DND-41 (cell line): ENCODE measurements at regions not wholly inside any gene's neighbourhood (a gene's known extent, or its start where the extent isn't known, plus 50 kb on each side); places are given as distances from the start of the nearest gene placed in this dataset.

Experiments
- ATAC-seq: fragments of 200-7000 bp; cut with Tn5 transposase; 3 replicates; pipeline ENCODE4 v1.9.1; 2021; ENCODE audit warnings: low read depth; ENCODE audit not compliant: insufficient read depth
- DNase-seq: peaks from one replicate; pipeline ENCODE4 v3.0.0-alpha.2; 2020
- H2AFZ ChIP-seq: 2 replicates; pipeline ENCODE4 v1.6.0; 2012; ENCODE audit warnings: low read depth, low read length
- H3K27ac ChIP-seq: 2 replicates; pipeline ENCODE4 v1.5.1; 2012; ENCODE audit warnings: low read length, inconsistent platforms
- H3K27me3 ChIP-seq: fragments of 200-600 bp; sonication (generic); 2 replicates; pipeline ENCODE4 v1.6.0; 2012; ENCODE audit warnings: low read length, mild to moderate bottlenecking, inconsistent platforms; ENCODE audit not compliant: insufficient read depth, poor library complexity
- H3K36me3 ChIP-seq: 2 replicates; pipeline ENCODE4 v1.5.1; 2012; ENCODE audit warnings: low read length, inconsistent platforms; ENCODE audit not compliant: insufficient read depth
- H3K4me1 ChIP-seq: 2 replicates; pipeline ENCODE4 v1.5.1; 2012; ENCODE audit warnings: mild to moderate bottlenecking, low read length; ENCODE audit not compliant: insufficient read depth
- H3K4me2 ChIP-seq: 2 replicates; pipeline ENCODE4 v1.6.0; 2012; ENCODE audit warnings: mild to moderate bottlenecking, moderate library complexity, low read length, inconsistent platforms; ENCODE audit not compliant: insufficient read depth
- H3K4me3 ChIP-seq, 2 experiments: fragments of 200-600 bp in 1 of 2; shearing (Covaris generic) in 1 of 2; 2 replicates each; pipeline ENCODE4 v1.5.1; 2012 to 2016; ENCODE audit warnings: inconsistent platforms in 2 of 2, low read length in 2 of 2, mild to moderate bottlenecking in 2 of 2, low read depth in 1 of 2, moderate library complexity in 1 of 2
- H3K79me2 ChIP-seq: 2 replicates; pipeline ENCODE4 v1.6.0; 2012; ENCODE audit warnings: low read length, inconsistent platforms; ENCODE audit not compliant: insufficient read depth
- H3K9ac ChIP-seq: 2 replicates; pipeline ENCODE4 v1.6.0; 2012; ENCODE audit warnings: low read depth, mild to moderate bottlenecking, inconsistent platforms, low read length, moderate library complexity
- H3K9me3 ChIP-seq: 2 replicates; pipeline ENCODE4 v1.5.1; 2012; ENCODE audit warnings: low read length, moderate library complexity, mild to moderate bottlenecking, inconsistent platforms; ENCODE audit not compliant: insufficient read depth, severe bottlenecking
- H4K20me1 ChIP-seq: 2 replicates; pipeline ENCODE4 v1.6.0; 2012; ENCODE audit warnings: low read length; ENCODE audit not compliant: insufficient read depth
- EZH2 ChIP-seq: IDR thresholded peaks from 3 replicates; pipeline ENCODE4 v1.6.1; 2012; ENCODE audit warnings: borderline replicate concordance, low read depth, mild to moderate bottlenecking, moderate library complexity, low read length, inconsistent platforms; ENCODE audit not compliant: severe bottlenecking
- TF ChIP-seq, protein P1 (sequence below): IDR thresholded peaks from 2 replicates; pipeline ENCODE4 v1.5.1; 2012; ENCODE audit warnings: borderline replicate concordance, low read length, moderate library complexity, mild to moderate bottlenecking; ENCODE audit not compliant: poor library complexity, severe bottlenecking; ENCODE audit errors: extremely low read depth

- Histone ChIP-seq H3K27ac (no peak overlapping the region), H3K9ac (no peak overlapping the region), H3K4me2 (no peak overlapping the region), H3K4me1 (no peaks in the 10 kb centered on the region), H3K27me3 (no peaks in the 10 kb centered on the region), H3K4me3 (no peak overlapping the region), H4K20me1 (no peaks in the 10 kb centered on the region), H3K9me3 (no peaks in the 10 kb centered on the region), H3K36me3 (no peaks in the 10 kb centered on the region), H3K79me2 (no peaks in the 10 kb centered on the region), H2AFZ (no peak overlapping the region)
- ATAC-seq (no peak), DNase-seq (no peak)
- TF ChIP-seq, protein P1, sequence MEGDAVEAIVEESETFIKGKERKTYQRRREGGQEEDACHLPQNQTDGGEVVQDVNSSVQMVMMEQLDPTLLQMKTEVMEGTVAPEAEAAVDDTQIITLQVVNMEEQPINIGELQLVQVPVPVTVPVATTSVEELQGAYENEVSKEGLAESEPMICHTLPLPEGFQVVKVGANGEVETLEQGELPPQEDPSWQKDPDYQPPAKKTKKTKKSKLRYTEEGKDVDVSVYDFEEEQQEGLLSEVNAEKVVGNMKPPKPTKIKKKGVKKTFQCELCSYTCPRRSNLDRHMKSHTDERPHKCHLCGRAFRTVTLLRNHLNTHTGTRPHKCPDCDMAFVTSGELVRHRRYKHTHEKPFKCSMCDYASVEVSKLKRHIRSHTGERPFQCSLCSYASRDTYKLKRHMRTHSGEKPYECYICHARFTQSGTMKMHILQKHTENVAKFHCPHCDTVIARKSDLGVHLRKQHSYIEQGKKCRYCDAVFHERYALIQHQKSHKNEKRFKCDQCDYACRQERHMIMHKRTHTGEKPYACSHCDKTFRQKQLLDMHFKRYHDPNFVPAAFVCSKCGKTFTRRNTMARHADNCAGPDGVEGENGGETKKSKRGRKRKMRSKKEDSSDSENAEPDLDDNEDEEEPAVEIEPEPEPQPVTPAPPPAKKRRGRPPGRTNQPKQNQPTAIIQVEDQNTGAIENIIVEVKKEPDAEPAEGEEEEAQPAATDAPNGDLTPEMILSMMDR, result no peak
- no peak for TF ChIP-seq EZH2
Observed at GRCh38 chr9:134522502-134522848, 119.1 kb upstream of the COL5A1 start.

- Histone ChIP-seq H3K9ac (no peak overlapping the region), H3K4me1 (no peaks in the 10 kb centered on the region), H4K20me1 (no peaks in the 10 kb centered on the region), H3K9me3 (no peaks in the 10 kb centered on the region), H3K79me2 (no peaks in the 10 kb centered on the region), H3K27ac (no peak overlapping the region), H3K27me3 (no peaks in the 10 kb centered on the region), H2AFZ (no peak overlapping the region), H3K4me3 (no peak overlapping the region), H3K36me3 (no peaks in the 10 kb centered on the region), H3K4me2 (no peak overlapping the region)
- TF ChIP-seq, protein P1, result no peak
- no peak for TF ChIP-seq EZH2
- ATAC-seq, result no peak
- no peak for DNase-seq
Observed at GRCh38 chr9:134522976-134523375, 118.6 kb upstream of the COL5A1 start.

DNA sequence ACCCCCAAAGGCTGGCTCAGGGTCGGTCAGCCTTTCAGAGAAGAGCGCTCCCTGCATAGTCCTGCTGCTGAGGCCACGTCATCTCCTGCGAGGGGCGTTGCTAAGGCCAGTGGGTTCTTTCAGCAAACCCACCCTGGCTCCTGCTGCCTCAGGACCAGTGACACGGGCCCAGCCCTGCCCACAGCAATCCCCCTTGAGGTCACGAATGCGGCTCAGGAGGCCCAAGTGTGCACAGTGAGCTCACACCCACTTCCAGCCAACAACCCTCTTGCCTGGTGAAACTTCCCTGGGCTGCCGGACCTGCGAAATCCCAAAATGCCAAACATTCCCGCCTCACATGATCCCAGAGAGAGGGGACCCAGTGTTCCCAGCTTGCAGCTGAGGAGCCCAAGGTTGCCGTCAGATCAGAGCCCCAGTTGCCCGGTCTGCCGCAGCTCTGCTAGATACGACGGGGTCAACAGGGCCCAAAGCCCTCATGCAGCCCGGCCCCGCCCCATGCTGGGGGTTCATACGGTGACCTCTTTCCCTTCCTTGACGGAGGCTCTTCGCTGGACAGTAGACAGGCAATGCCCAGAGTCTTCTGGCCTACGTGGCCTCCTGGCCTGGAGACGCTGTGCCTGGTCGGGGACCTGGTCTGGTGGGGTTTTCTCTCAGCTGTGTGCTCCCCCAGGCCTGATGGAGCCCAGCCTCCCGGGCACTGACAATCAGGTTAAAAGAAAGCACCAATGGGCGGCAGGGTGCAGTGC lies 116.4 kb upstream of the COL5A1 start:
- Histone ChIP-seq H3K79me2 (no peaks in the 10 kb centered on the region), H3K27me3 (no peaks in the 10 kb centered on the region), H3K9ac (no peak overlapping the region), H3K4me1 (no peaks in the 10 kb centered on the region), H2AFZ (no peak overlapping the region), H3K27ac (no peak overlapping the region), H3K9me3 (no peaks in the 10 kb centered on the region), H3K4me3 (no peak overlapping the region), H3K36me3 (no peaks in the 10 kb centered on the region), H4K20me1 (no peaks in the 10 kb centered on the region), H3K4me2 (no peak overlapping the region)
- DNase-seq (no peak), ATAC-seq (no peak)
- no peak for TF ChIP-seq EZH2
- TF ChIP-seq, protein P1, result no peak
